HepG2 (cell line): ENCODE measurements at regions not wholly inside any gene's neighbourhood (a gene's known extent, or its start where the extent isn't known, plus 50 kb on each side); places are given as distances from the start of the nearest gene placed in this dataset.

Experiments
- ATAC-seq: fragments of 200-7000 bp; cut with Tn5 transposase; 3 replicates; pipeline ENCODE4 v1.9.1; 2020; ENCODE audit warnings: mild to moderate bottlenecking, moderate library complexity
- BruUV-seq: library from RNA; stranded (reverse); fragments of 400-500 nt; replicated peaks from 2 replicates; lab custom pipeline; 2021; lab: Mats Ljungman, UMichigan
- CTCF ChIA-PET: fragments of 300-600 bp; formaldehyde crosslinking; extraction: SDS; loops from one replicate; lab custom pipeline; 2021; ENCODE audit warnings: low total read pairs, inconsistent platforms, low intra/inter-chr PET ratio; lab: Yijun Ruan, JAX
- POLR2A ChIA-PET: fragments of 350-600 bp; sonication (Branson Sonifier 250); formaldehyde crosslinking; loops from one replicate; lab custom pipeline; 2020; ENCODE audit warnings: antibody characterized with exemption, inconsistent platforms; lab: Yijun Ruan, JAX
- DNase-seq: peaks from one replicate; pipeline ENCODE4 v3.0.0-alpha.2; 2015; ENCODE audit warnings: low spot score
- FAIRE-seq: peaks from 3 replicates; lab custom pipeline; 2011; peaks lifted over from hg19 to GRCh38; lab: Jason Lieb, UNC
- H2AFZ ChIP-seq: one replicate; pipeline ENCODE4 v1.6.1; 2011; ENCODE audit warnings: low read length, inconsistent platforms
- H3K27ac ChIP-seq: fragments of 300-600 bp; 3 replicates; pipeline ENCODE4 v1.8.0; 2011; ENCODE audit warnings: mixed run types, mild to moderate bottlenecking, mixed read lengths, low read length, inconsistent platforms; ENCODE audit not compliant: insufficient read depth; ENCODE audit errors: extremely low read length
- H3K27me3 ChIP-seq, 2 experiments: fragments of 200-600 bp in 1 of 2; 2 replicates in 1 of 2; 3 replicates in 1 of 2; pipeline versions ENCODE4 v1.6.0 to v1.8.0; 2011; ENCODE audit warnings: low read length in 2 of 2, mild to moderate bottlenecking in 2 of 2, moderate library complexity in 2 of 2, inconsistent platforms in 1 of 2; ENCODE audit not compliant: insufficient read depth in 2 of 2, control insufficient read depth in 1 of 2
- H3K36me3 ChIP-seq, 2 experiments: fragments of 200-600 bp in 1 of 2; replicated peaks in 1 of 2; 2 replicates in 1 of 2; 3 replicates in 1 of 2; pipeline versions ENCODE4 v1.5.1 to v1.8.0; 2011; ENCODE audit warnings: low read length in 2 of 2, inconsistent platforms in 1 of 2; ENCODE audit not compliant: insufficient read depth in 2 of 2, control insufficient read depth in 1 of 2
- H3K4me1 ChIP-seq: 2 replicates; pipeline ENCODE4 v1.5.1; 2012; ENCODE audit warnings: low read length, inconsistent platforms; ENCODE audit not compliant: insufficient read depth
- H3K4me2 ChIP-seq: 2 replicates; pipeline ENCODE4 v1.6.0; 2011; ENCODE audit warnings: low read depth, low read length, inconsistent platforms
- H3K4me3 ChIP-seq, 3 experiments: fragments of 200-600 bp in 1 of 3; sonication (generic), shearing (Covaris generic) in 1 of 3; replicated peaks in 1 of 3; 2 replicates each; pipeline ENCODE4 v1.5.1; 2011 to 2016; ENCODE audit warnings: low read length in 3 of 3, inconsistent platforms in 2 of 3, low read depth in 2 of 3, mild to moderate bottlenecking in 2 of 3, control low read depth in 1 of 3, mixed read lengths in 1 of 3; ENCODE audit not compliant: insufficient read depth in 1 of 3
- H3K79me2 ChIP-seq: one replicate; pipeline ENCODE4 v1.6.1; 2011; ENCODE audit warnings: low read length, inconsistent platforms; ENCODE audit not compliant: insufficient read depth
- H3K9ac ChIP-seq: 2 replicates; pipeline ENCODE4 v1.6.0; 2011; ENCODE audit warnings: mild to moderate bottlenecking, low read depth, low read length, inconsistent platforms; ENCODE audit not compliant: insufficient read depth
- H3K9me3 ChIP-seq: 2 replicates; pipeline ENCODE4 v1.5.1; 2012; ENCODE audit warnings: mild to moderate bottlenecking, low read length
- H4K20me1 ChIP-seq: 2 replicates; pipeline ENCODE4 v1.6.0; 2011; ENCODE audit warnings: inconsistent platforms, mild to moderate bottlenecking, low read length, moderate library complexity; ENCODE audit not compliant: insufficient read depth
- CCDC6 ChIP-seq: sonication (generic); formaldehyde crosslinking; IDR thresholded peaks from 2 replicates; pipeline ENCODE4 v1.8.1; 2022; ENCODE audit warnings: mild to moderate bottlenecking, missing genetic modification reagents, moderate library complexity
- LBX2 ChIP-seq: sonication (generic); formaldehyde crosslinking; IDR thresholded peaks from 2 replicates; pipeline ENCODE4 v1.5.0; 2020; ENCODE audit warnings: missing genetic modification reagents, mild to moderate bottlenecking, borderline replicate concordance
- MAZ ChIP-seq, 2 experiments: sonication (generic) in 1 of 2; formaldehyde crosslinking in 1 of 2; IDR thresholded peaks; 2 replicates each; pipeline versions ENCODE4 v1.5.0 to v1.6.1; 2012 to 2020; ENCODE audit warnings: low read depth in 2 of 2, mild to moderate bottlenecking in 2 of 2, borderline replicate concordance in 1 of 2, improper control_type of control experiment in 1 of 2, low read length in 1 of 2, missing genetic modification reagents in 1 of 2, moderate library complexity in 1 of 2
- NCOA5 ChIP-seq: sonication (generic); formaldehyde crosslinking; IDR thresholded peaks from 2 replicates; pipeline ENCODE4 v1.4.0; 2020; ENCODE audit warnings: missing genetic modification reagents
- RNF2 ChIP-seq: fragments of 450-650 bp; conservative IDR thresholded peaks from 2 replicates; pipeline ENCODE4 v1.6.1; 2016; ENCODE audit warnings: low read depth
- SKI ChIP-seq: fragments of 450-650 bp; IDR thresholded peaks from one replicate; pipeline ENCODE4 v1.6.1; 2018; ENCODE audit warnings: mild to moderate bottlenecking; ENCODE audit not compliant: partially characterized antibody
- THAP9 ChIP-seq: sonication (generic); formaldehyde crosslinking; IDR thresholded peaks from 2 replicates; pipeline ENCODE4; 2020; ENCODE audit warnings: missing genetic modification reagents, mild to moderate bottlenecking, borderline replicate concordance
- ZBTB20 ChIP-seq: sonication (generic); formaldehyde crosslinking; IDR thresholded peaks from 2 replicates; pipeline ENCODE4 v1.8.1; 2023; ENCODE audit warnings: missing genetic modification reagents, low read depth, mild to moderate bottlenecking, borderline replicate concordance
- ZNF564 ChIP-seq: sonication (generic); formaldehyde crosslinking; IDR thresholded peaks from 2 replicates; pipeline ENCODE4 v1.8.1; 2023; ENCODE audit warnings: mild to moderate bottlenecking, missing genetic modification reagents
- ZNF570 ChIP-seq: sonication (generic); formaldehyde crosslinking; IDR thresholded peaks from 2 replicates; pipeline ENCODE4 v1.4.0; 2020; ENCODE audit warnings: mild to moderate bottlenecking, missing genetic modification reagents, borderline replicate concordance
- ZUFSP ChIP-seq: sonication (generic); formaldehyde crosslinking; IDR thresholded peaks from 2 replicates; pipeline ENCODE4 v1.9.0; 2021; ENCODE audit warnings: missing genetic modification reagents, mild to moderate bottlenecking, borderline replicate concordance
- WGBS: methylation state at CpG from one replicate; pipeline ENCODE4 v1.1.6; 2017; ENCODE audit warnings: low lambda C conversion rate; 5-methylcytosine and 5-hydroxymethylcytosine counted together
- in situ Hi-C: cut with HindIII; loops from 2 replicates; pipeline ENCODE4 v1.10.0; 2017; ENCODE audit warnings: low pct_unique_long_range_greater_than_20kb; ENCODE audit not compliant: extremely low pct_ligation_motif_present
- intact Hi-C: fragments of 100-400 bp; cut with micrococcal nuclease; formaldehyde crosslinking; loops from one replicate; pipeline ENCODE4 v1.10.0; 2022; ENCODE audit not compliant: unreplicated experiment

GRCh38 chr9:104984542-104984941, 56.6 kb upstream of the ABCA1 start:
- no peak overlapping the region for H3K9ac ChIP-seq
- ATAC-seq (no peak), DNase-seq (no peak), FAIRE-seq (no peak)
- no peaks in the 10 kb centered on the region for H4K20me1 ChIP-seq
- no TSS peak for BruUV-seq
- POLR2A ChIA-PET, result no interaction called here
- no peak overlapping the region for H3K4me3 ChIP-seq
- no peaks in the 10 kb centered on the region for H3K9me3 ChIP-seq
- WGBS, result 3% methylated on average over 2 of the region's 2 CpGs
- no peak for TF ChIP-seq CCDC6 (CRISPR knock-in tag)
- no peak for TF ChIP-seq NCOA5 (CRISPR knock-in tag)
- no peak for TF ChIP-seq ZNF564 (CRISPR knock-in tag)
- TF ChIP-seq THAP9, result no peak
- TF ChIP-seq SKI, result no peak
- no peak for TF ChIP-seq ZBTB20 (CRISPR knock-in tag)
- H3K36me3 ChIP-seq, result no peaks in the 10 kb centered on the region
- no peak overlapping the region for H3K27ac ChIP-seq
- H3K4me1 ChIP-seq, result no peaks in the 10 kb centered on the region
- peaks cover 0 to 6% of the 10 kb centered on the region in 2 experiments; a peak in 1 of 5 replicates for H3K27me3 ChIP-seq
- in situ Hi-C loops, result no loop called here
- H2AFZ ChIP-seq, result no peak overlapping the region
- CTCF ChIA-PET, result no interaction called here
- intact Hi-C loops, result no loop called here
- no peaks in the 10 kb centered on the region for H3K79me2 ChIP-seq
- H3K4me2 ChIP-seq, result no peak overlapping the region

GRCh38 chr9:104984948-104985347, 57.0 kb upstream of the ABCA1 start:
- ATAC-seq (no peak), FAIRE-seq (no peak), DNase-seq (no peak)
- in situ Hi-C loops, result no loop called here
- H3K27me3 ChIP-seq, result peaks cover 0 to 6% of the 10 kb centered on the region in 2 experiments; a peak in 1 of 5 replicates
- no peaks in the 10 kb centered on the region for H3K9me3 ChIP-seq
- H3K9ac ChIP-seq, result no peak overlapping the region
- BruUV-seq, result no TSS peak
- no peaks in the 10 kb centered on the region for H3K4me1 ChIP-seq
- ChIA-PET POLR2A (no interaction called here), CTCF (no interaction called here)
- no peak overlapping the region for H3K27ac ChIP-seq
- 0% methylated on average over 2 of the region's 2 CpGs for WGBS
- intact Hi-C loops, result no loop called here
- H3K4me3 ChIP-seq, result no peak overlapping the region
- no peak overlapping the region for H2AFZ ChIP-seq
- no peaks in the 10 kb centered on the region for H3K36me3 ChIP-seq
- no peaks in the 10 kb centered on the region for H4K20me1 ChIP-seq
- no peak overlapping the region for H3K4me2 ChIP-seq
- H3K79me2 ChIP-seq, result no peaks in the 10 kb centered on the region
- no peak for TF ChIP-seq LBX2 (CRISPR knock-in tag)
- no peak for TF ChIP-seq ZUFSP (CRISPR knock-in tag)
- TF ChIP-seq RNF2, result no peak
- no peak for TF ChIP-seq MAZ (IDR thresholded peaks at IDR 0.05; ENCODE audit: borderline replicate concordance, low read depth, low read length)
- TF ChIP-seq MAZ (CRISPR knock-in tag; IDR thresholded peaks at IDR 0.05; ENCODE audit: low read depth), result no peak
- TF ChIP-seq ZNF570 (CRISPR knock-in tag), result no peak
